HPDE6-E6E7 (cell line): ENCODE measurements at regions not wholly inside any gene's neighbourhood (a gene's known extent, or its start where the extent isn't known, plus 50 kb on each side); places are given as distances from the start of the nearest gene placed in this dataset.

Experiments used
- DNase-seq: peaks from one replicate; pipeline ENCODE4 v3.0.0; 2011; ENCODE audit warnings: missing footprints; ENCODE audit errors: extremely low spot score

- no peak for DNase-seq
Observed at GRCh38 chr3:76615719-76616118, 424.2 kb upstream of the ROBO2 start.

- no peak for DNase-seq
Observed at GRCh38 chr3:76624164-76624563, 415.7 kb upstream of the ROBO2 start.

GRCh38 chr3:76627236-76627635 is 412.7 kb upstream of the ROBO2 start:
- DNase-seq = no peak

GRCh38 chr3:76631251-76631650 is 408.6 kb upstream of the ROBO2 start:
- DNase-seq = no peak

- DNase-seq = no peak
Observed at GRCh38 chr3:76638006-76638405, 401.9 kb upstream of the ROBO2 start.

GRCh38 chr3:76643623-76644304 is 396.1 kb upstream of the ROBO2 start:
- DNase-seq = no peak

- DNase-seq = no peak
Observed at GRCh38 chr3:76644305-76644675, 395.6 kb upstream of the ROBO2 start.

- DNase-seq = no peak
Observed at GRCh38 chr3:76645724-76646123, 394.2 kb upstream of the ROBO2 start.

- no peak for DNase-seq
Observed at GRCh38 chr3:76646921-76647562, 392.9 kb upstream of the ROBO2 start.

- no peak for DNase-seq
Observed at GRCh38 chr3:76651784-76652183, 388.1 kb upstream of the ROBO2 start.

GRCh38 chr3:76652524-76652923 is 387.4 kb upstream of the ROBO2 start:
- no peak for DNase-seq

- no peak for DNase-seq
Observed at GRCh38 chr3:76653640-76654251, 386.2 kb upstream of the ROBO2 start.

- DNase-seq = no peak
Observed at GRCh38 chr3:76656531-76657070, 383.3 kb upstream of the ROBO2 start.

- no peak for DNase-seq
Observed at GRCh38 chr3:76657909-76658308, 382.0 kb upstream of the ROBO2 start.

- DNase-seq = no peak
Observed at GRCh38 chr3:76661527-76662250, 378.2 kb upstream of the ROBO2 start.

- no peak for DNase-seq
Observed at GRCh38 chr3:76664816-76665215, 375.1 kb upstream of the ROBO2 start.

- DNase-seq = no peak
Observed at GRCh38 chr3:76668653-76669052, 371.2 kb upstream of the ROBO2 start.

- no peak for DNase-seq
Observed at GRCh38 chr3:76669322-76669721, 370.6 kb upstream of the ROBO2 start.

- DNase-seq = no peak
Observed at GRCh38 chr3:76673171-76673570, 366.7 kb upstream of the ROBO2 start.

GRCh38 chr3:76679541-76679940 is 360.4 kb upstream of the ROBO2 start:
- no peak for DNase-seq

GRCh38 chr3:76683256-76683655 is 356.6 kb upstream of the ROBO2 start:
- no peak for DNase-seq

- DNase-seq = no peak
Observed at GRCh38 chr3:76684946-76685345, 355.0 kb upstream of the ROBO2 start.
